HEK293T (cell line): ENCODE measurements at regions not wholly inside any gene's neighbourhood (a gene's known extent, or its start where the extent isn't known, plus 50 kb on each side); places are given as distances from the start of the nearest gene placed in this dataset.

Experiments used
- CTCF ChIA-PET: fragments of 350-600 bp; formaldehyde crosslinking; extraction: SDS; loops from one replicate; lab custom pipeline; 2021; ENCODE audit warnings: antibody characterized with exemption, inconsistent platforms; lab: Yijun Ruan, JAX
- POLR2A ChIA-PET: fragments of 350-600 bp; formaldehyde crosslinking; extraction: SDS; loops from one replicate; lab custom pipeline; 2020; ENCODE audit warnings: antibody characterized with exemption, inconsistent platforms; lab: Yijun Ruan, JAX
- DNase-seq: peaks from one replicate; pipeline ENCODE4 v3.0.0; 2012; ENCODE audit warnings: mixed read lengths; ENCODE audit errors: extremely low spot score
- ARNT ChIP-seq: fragments of 450-650 bp; IDR thresholded peaks from 2 replicates; pipeline ENCODE4 v1.6.1; 2017; ENCODE audit warnings: mild to moderate bottlenecking
- BHLHE40 ChIP-seq: fragments of 450-650 bp; IDR thresholded peaks from 2 replicates; pipeline ENCODE4 v1.6.1; 2016; ENCODE audit warnings: mild to moderate bottlenecking, moderate library complexity, borderline replicate concordance
- CTBP1 ChIP-seq: fragments of 450-650 bp; IDR thresholded peaks from 2 replicates; pipeline ENCODE4 v1.6.1; 2016; ENCODE audit warnings: borderline replicate concordance
- ELF4 ChIP-seq: fragments of 450-650 bp; IDR thresholded peaks from 2 replicates; pipeline ENCODE4 v1.6.1; 2017; ENCODE audit warnings: antibody characterized with exemption
- FOXA1 ChIP-seq: fragments of 450-650 bp; IDR thresholded peaks from 2 replicates; pipeline ENCODE4 v1.6.1; 2016; ENCODE audit warnings: mild to moderate bottlenecking
- FOXK2 ChIP-seq: fragments of 450-650 bp; IDR thresholded peaks from 2 replicates; pipeline ENCODE4 v1.6.1; 2016; ENCODE audit warnings: mild to moderate bottlenecking
- FOXM1 ChIP-seq: fragments of 450-650 bp; IDR thresholded peaks from 2 replicates; pipeline ENCODE4 v1.6.1; 2017; ENCODE audit warnings: mild to moderate bottlenecking, borderline replicate concordance
- HDGF ChIP-seq: fragments of 450-650 bp; IDR thresholded peaks from 2 replicates; pipeline ENCODE4 v1.6.1; 2017; ENCODE audit warnings: antibody characterized with exemption, borderline replicate concordance
- L3MBTL2 ChIP-seq: fragments of 450-650 bp; conservative IDR thresholded peaks from 2 replicates; pipeline ENCODE4 v1.6.1; 2016; ENCODE audit warnings: mild to moderate bottlenecking
- LEF1 ChIP-seq: fragments of 450-650 bp; IDR thresholded peaks from 2 replicates; pipeline ENCODE4 v1.6.1; 2017; ENCODE audit warnings: mild to moderate bottlenecking, borderline replicate concordance
- NFRKB ChIP-seq: fragments of 450-650 bp; IDR thresholded peaks from 2 replicates; pipeline ENCODE4 v1.6.1; 2016; ENCODE audit warnings: mild to moderate bottlenecking, moderate library complexity
- PKNOX1 ChIP-seq: fragments of 450-650 bp; IDR thresholded peaks from 2 replicates; pipeline ENCODE4 v1.6.1; 2016
- SP1 ChIP-seq: fragments of 450-650 bp; IDR thresholded peaks from 2 replicates; pipeline ENCODE4 v1.6.1; 2017
- SUZ12 ChIP-seq: fragments of 450-650 bp; IDR thresholded peaks from 2 replicates; pipeline ENCODE4 v1.6.1; 2016; ENCODE audit warnings: mild to moderate bottlenecking
- TARDBP ChIP-seq: fragments of 450-650 bp; IDR thresholded peaks from 2 replicates; pipeline ENCODE4 v1.6.1; 2016
- ZNF384 ChIP-seq: fragments of 450-650 bp; IDR thresholded peaks from 2 replicates; pipeline ENCODE4 v1.6.1; 2016

DNA sequence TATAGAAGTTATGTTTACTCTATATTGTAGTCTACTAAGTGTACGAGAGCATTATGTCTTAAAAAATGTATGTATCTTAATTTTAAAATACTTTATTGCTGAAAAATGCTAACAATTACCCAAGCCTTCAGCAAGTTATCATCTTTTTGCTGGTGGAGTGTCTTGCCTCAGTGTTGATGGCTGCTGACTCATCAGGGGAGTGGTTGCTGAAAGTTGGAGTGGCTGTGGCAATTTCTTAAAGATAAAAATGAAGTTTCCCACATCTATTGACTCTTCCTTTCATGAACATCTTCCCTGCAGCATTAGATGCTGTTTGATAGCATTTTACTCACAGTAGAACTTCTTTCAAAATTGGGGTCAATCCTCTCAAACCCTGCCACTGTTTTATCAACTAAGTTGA is 95.8 kb downstream of the CDC7 start:
- ChIA-PET POLR2A (no interaction called here), CTCF (no interaction called here)
- DNase-seq: no peak
- no peak for TF ChIP-seq HDGF
- TF ChIP-seq TARDBP: no peak
- TF ChIP-seq ELF4: no peak
- no peak for TF ChIP-seq PKNOX1
- no peak for TF ChIP-seq NFRKB
- TF ChIP-seq LEF1: no peak
- TF ChIP-seq SUZ12: no peak
- no peak for TF ChIP-seq FOXK2
- TF ChIP-seq SP1: no peak
- no peak for TF ChIP-seq FOXA1
- no peak for TF ChIP-seq BHLHE40
- no peak for TF ChIP-seq CTBP1
- TF ChIP-seq ZNF384: no peak
- no peak for TF ChIP-seq L3MBTL2
- TF ChIP-seq FOXM1: no peak
- no peak for TF ChIP-seq ARNT

DNA sequence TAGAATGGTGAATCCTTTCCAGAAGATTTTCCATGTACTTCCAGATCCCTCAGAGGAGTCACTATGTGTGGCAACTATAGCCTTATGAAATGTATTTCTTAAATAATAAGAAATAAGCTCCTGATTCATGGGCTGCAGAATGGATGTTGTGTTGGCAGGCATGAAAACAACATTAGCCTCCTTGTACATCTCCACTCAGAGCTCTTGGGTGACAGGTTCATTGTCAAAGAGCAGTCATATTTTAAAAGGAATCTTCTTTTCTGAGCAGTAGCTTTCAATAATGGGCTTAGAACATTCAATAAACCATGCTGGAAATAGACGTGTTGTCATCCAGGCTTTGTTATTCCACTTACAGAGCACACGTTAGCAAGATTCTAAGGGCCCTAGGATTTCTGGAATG is 96.6 kb downstream of the CDC7 start:
- POLR2A ChIA-PET: no interaction called here
- TF ChIP-seq NFRKB: no peak
- TF ChIP-seq FOXM1: no peak
- TF ChIP-seq HDGF: no peak
- TF ChIP-seq PKNOX1: no peak
- no peak for TF ChIP-seq BHLHE40
- no peak for TF ChIP-seq SUZ12
- no peak for TF ChIP-seq FOXA1
- TF ChIP-seq ELF4: no peak
- no peak for TF ChIP-seq CTBP1
- TF ChIP-seq ARNT: no peak
- TF ChIP-seq SP1: no peak
- no peak for TF ChIP-seq FOXK2
- TF ChIP-seq L3MBTL2: no peak
- CTCF ChIA-PET: no interaction called here

DNA sequence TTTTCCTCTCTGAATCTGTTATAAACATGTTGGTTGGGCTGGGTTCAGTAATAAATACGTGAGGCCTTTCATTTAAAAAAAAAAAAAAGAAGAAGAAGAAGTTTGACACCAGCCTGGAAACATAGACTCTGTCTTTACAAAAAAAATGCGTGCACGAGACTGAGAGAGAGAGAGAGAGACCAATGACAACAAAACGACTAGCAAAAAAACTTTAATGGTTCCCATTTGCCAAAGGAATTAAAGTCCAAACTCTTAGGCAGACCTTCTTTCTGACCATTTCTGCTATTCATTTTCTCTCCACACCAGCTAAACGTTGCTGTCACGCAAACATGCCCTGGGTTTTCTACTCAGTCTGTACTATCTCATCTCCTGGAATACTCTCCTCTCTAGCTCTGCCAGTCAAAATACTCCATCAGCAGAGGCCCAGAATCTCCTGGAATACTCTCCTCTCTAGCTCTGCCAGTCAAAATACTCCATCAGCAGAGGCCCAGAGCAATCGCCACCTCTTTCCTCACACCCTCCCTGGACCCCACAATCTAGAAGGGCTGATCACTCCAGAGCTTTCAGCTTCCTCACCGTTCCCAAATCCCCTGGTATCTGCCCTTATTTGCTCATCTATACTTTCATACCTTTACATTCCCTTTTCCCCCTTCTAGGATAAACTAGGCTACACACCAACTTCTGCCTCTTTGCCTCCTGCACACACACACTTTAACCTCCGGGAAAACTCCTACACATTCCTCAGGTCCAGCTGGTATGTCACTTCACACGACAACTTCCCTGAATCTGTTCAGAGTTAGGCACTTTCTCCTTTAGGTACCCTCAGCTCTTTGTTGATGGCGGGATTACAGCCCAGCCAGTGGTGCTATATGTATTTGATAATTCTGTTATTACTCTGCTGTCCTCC is 100.0 kb downstream of the CDC7 start:
- no peak for DNase-seq
- no peak for TF ChIP-seq BHLHE40
- TF ChIP-seq ARNT: no peak
- TF ChIP-seq LEF1: no peak
- ChIA-PET POLR2A (interaction anchor here (0.5 kb wide), 1 partner anchor 32 kb away, joined by 3 read pairs; no protein-coding TSS in a partner anchor), CTCF (interaction anchor here (1.1 kb wide), 1 partner anchor 435 kb away, joined by 3 read pairs; no protein-coding TSS in a partner anchor)

More for the DNA sequence above, 96.6 kb downstream of the CDC7 start:
- no peak for DNase-seq

DNA sequence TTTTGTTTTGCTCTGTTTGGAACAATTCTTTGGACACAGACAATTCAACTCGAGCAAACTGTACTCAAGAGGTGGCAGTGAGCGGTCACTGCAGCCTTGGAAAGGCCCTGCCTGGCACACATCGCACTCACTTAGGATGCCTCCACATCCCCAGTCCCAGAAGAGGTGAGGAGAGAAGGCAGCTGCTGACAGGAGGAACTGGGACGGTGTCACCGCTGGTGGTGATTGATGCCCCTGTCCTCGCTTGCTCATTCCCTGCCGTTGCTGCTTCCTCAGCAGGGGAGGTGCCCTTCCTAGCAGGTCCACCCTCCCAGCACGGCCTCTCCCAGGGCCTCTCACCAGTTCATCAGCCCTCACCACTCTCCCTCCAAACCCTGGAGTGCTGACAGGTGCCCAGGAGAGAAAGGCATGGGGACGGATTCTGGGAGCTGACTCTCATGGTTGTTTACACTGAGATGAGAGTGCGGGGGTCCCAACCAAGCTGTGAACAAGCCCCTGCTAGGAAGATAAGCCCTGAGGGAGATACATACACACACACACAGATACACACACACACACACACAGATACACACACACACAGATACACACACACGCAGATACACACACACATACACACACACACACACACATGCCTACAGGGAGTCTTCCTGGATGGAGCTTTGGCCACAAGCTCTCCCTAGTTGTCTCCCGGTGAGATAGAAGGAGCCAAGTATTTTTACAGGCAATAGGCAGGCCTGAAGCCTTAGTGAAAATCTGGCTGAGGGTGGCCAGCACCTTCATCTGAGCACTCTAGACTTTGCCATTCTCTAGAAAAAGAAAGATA is 101.1 kb downstream of the CDC7 start:
- DNase-seq: no peak
- POLR2A ChIA-PET: interaction anchor here (0.8 kb wide), 1 partner anchor 101 kb away, joined by 3 read pairs; the partner anchor contains the start of gene CDC7
- TF ChIP-seq SUZ12 (no peak), PKNOX1 (peak; percentile 53)
- CTCF ChIA-PET: interaction anchor here (0.5 to 1.1 kb wide), 2 partner anchors 13 to 436 kb away, joined by 3 to 6 read pairs; no protein-coding TSS in a partner anchor

- ChIA-PET CTCF (no interaction called here), POLR2A (no interaction called here)
- TF ChIP-seq BHLHE40: no peak
- no peak for TF ChIP-seq TARDBP
- no peak for DNase-seq
Observed at GRCh38 chr1:91603409-91603808, 102.8 kb downstream of the CDC7 start.

DNA sequence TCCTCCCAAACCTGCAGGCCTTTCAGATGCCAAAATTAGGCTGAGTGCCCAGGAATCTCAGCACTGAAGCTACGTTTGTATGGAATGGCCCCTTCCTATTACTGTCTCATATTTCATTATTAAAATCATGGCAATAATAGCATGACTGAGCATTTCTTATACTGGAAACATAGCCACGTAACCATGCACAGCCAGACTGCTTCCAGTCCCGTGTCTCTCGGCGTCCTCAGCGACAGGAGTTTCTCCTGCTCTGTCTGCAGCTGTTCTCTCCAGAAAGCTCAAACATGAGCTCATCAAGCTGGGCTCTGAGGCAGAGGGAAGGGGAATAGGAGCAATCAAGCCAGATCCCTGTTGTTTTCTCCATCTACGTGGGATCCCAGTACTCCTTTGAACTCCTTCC is 104.0 kb downstream of the CDC7 start:
- CTCF ChIA-PET: interaction anchor here (0.6 kb wide), 1 partner anchor 15 kb away, joined by 4 read pairs; no protein-coding TSS in a partner anchor
- no peak for DNase-seq
- POLR2A ChIA-PET: no interaction called here
- TF ChIP-seq SUZ12: no peak
- no peak for TF ChIP-seq FOXK2
- no peak for TF ChIP-seq SP1
- TF ChIP-seq PKNOX1: no peak
- no peak for TF ChIP-seq ELF4
- TF ChIP-seq FOXA1: no peak
- TF ChIP-seq CTBP1: no peak
- no peak for TF ChIP-seq LEF1
- TF ChIP-seq ZNF384: no peak
